ENCODE measurements at regions not wholly inside any gene's neighbourhood (a gene's known extent, or its start where the extent isn't known, plus 50 kb on each side); places are given as distances from the start of the nearest gene placed in this dataset.

- Histone ChIP-seq H3K27me3 (ENCODE audit: control insufficient read depth in 3 of 3, insufficient read depth in 3 of 3, low read length in 2 of 3) (no peaks in the 10 kb centered on the region), H3K4me3 (no peak overlapping the region), H3K36me3 (ENCODE audit: control insufficient read depth in 4 of 4, insufficient read depth in 4 of 4, low read length in 4 of 4) (no peaks in the 10 kb centered on the region), H3K9me3 (ENCODE audit: control insufficient read depth in 4 of 4, insufficient read depth in 3 of 4, low read length in 3 of 4) (no peaks in the 10 kb centered on the region), H3K9ac (ENCODE audit: insufficient read depth in 1 of 2, low read length in 2 of 2) (no peak overlapping the region), H3K27ac (ENCODE audit: low read depth in 1 of 2, low read length in 1 of 2) (no peak overlapping the region), H3K4me1 (ENCODE audit: control insufficient read depth in 5 of 5, insufficient read depth in 5 of 5, low read length in 5 of 5) (no peaks in the 10 kb centered on the region)
- ATAC-seq (ENCODE audit: insufficient read depth, low FRiP score) (no peak), DNase-seq (no peak)
- WGBS, 2 donors, result 60 to 66% methylated on average over 3 of the region's 3 CpGs
- no peak for TF ChIP-seq CTCF (IDR thresholded peaks at IDR 0.05; ENCODE audit: control extremely low read depth, extremely low read depth)
Observed at GRCh38 chr11:29211202-29211601, 805.6 kb downstream of the KCNA4 start.

- DNase-seq (no peak), ATAC-seq (ENCODE audit: insufficient read depth, low FRiP score) (no peak)
- Histone ChIP-seq H3K9ac (ENCODE audit: insufficient read depth in 1 of 2, low read length in 2 of 2) (no peak overlapping the region), H3K4me1 (ENCODE audit: control insufficient read depth in 5 of 5, insufficient read depth in 5 of 5, low read length in 5 of 5) (no peaks in the 10 kb centered on the region), H3K27ac (ENCODE audit: low read depth in 1 of 2, low read length in 1 of 2) (no peak overlapping the region), H3K36me3 (ENCODE audit: control insufficient read depth in 4 of 4, insufficient read depth in 4 of 4, low read length in 4 of 4) (no peaks in the 10 kb centered on the region), H3K27me3 (ENCODE audit: control insufficient read depth in 3 of 3, insufficient read depth in 3 of 3, low read length in 2 of 3) (no peaks in the 10 kb centered on the region), H3K9me3 (ENCODE audit: control insufficient read depth in 4 of 4, insufficient read depth in 3 of 4, low read length in 3 of 4) (no peaks in the 10 kb centered on the region), H3K4me3 (no peak overlapping the region)
- 82 to 83% methylated on average over 2 of the region's 2 CpGs for WGBS, 2 donors
- no peak for TF ChIP-seq CTCF (IDR thresholded peaks at IDR 0.05; ENCODE audit: control extremely low read depth, extremely low read depth)
Observed at GRCh38 chr11:29210426-29210825, 806.4 kb downstream of the KCNA4 start.

GRCh38 chr11:29208117-29208516, 808.7 kb downstream of the KCNA4 start:
- Histone ChIP-seq H3K4me3 (no peak overlapping the region), H3K9me3 (ENCODE audit: control insufficient read depth in 4 of 4, insufficient read depth in 3 of 4, low read length in 3 of 4) (no peaks in the 10 kb centered on the region), H3K9ac (ENCODE audit: insufficient read depth in 1 of 2, low read length in 2 of 2) (no peak overlapping the region), H3K27ac (ENCODE audit: low read depth in 1 of 2, low read length in 1 of 2) (no peak overlapping the region), H3K36me3 (ENCODE audit: control insufficient read depth in 4 of 4, insufficient read depth in 4 of 4, low read length in 4 of 4) (no peaks in the 10 kb centered on the region), H3K27me3 (ENCODE audit: control insufficient read depth in 3 of 3, insufficient read depth in 3 of 3, low read length in 2 of 3) (no peaks in the 10 kb centered on the region), H3K4me1 (ENCODE audit: control insufficient read depth in 5 of 5, insufficient read depth in 5 of 5, low read length in 5 of 5) (no peaks in the 10 kb centered on the region)
- DNase-seq, result no peak
- ATAC-seq (ENCODE audit: insufficient read depth, low FRiP score), result no peak
- TF ChIP-seq CTCF (IDR thresholded peaks at IDR 0.05; ENCODE audit: control extremely low read depth, extremely low read depth), result no peak
- WGBS, 2 donors, result 46 to 55% methylated on average over 2 of the region's 2 CpGs

- Histone ChIP-seq H3K9me3 (ENCODE audit: control insufficient read depth in 4 of 4, insufficient read depth in 3 of 4, low read length in 3 of 4) (no peaks in the 10 kb centered on the region), H3K9ac (ENCODE audit: insufficient read depth in 1 of 2, low read length in 2 of 2) (no peak overlapping the region), H3K4me3 (no peak overlapping the region), H3K27me3 (ENCODE audit: control insufficient read depth in 3 of 3, insufficient read depth in 3 of 3, low read length in 2 of 3) (no peaks in the 10 kb centered on the region), H3K36me3 (ENCODE audit: control insufficient read depth in 4 of 4, insufficient read depth in 4 of 4, low read length in 4 of 4) (no peaks in the 10 kb centered on the region), H3K27ac (ENCODE audit: low read depth in 1 of 2, low read length in 1 of 2) (no peak overlapping the region), H3K4me1 (ENCODE audit: control insufficient read depth in 5 of 5, insufficient read depth in 5 of 5, low read length in 5 of 5) (no peaks in the 10 kb centered on the region)
- TF ChIP-seq CTCF (IDR thresholded peaks at IDR 0.05; ENCODE audit: control extremely low read depth, extremely low read depth), result no peak
- ATAC-seq (ENCODE audit: insufficient read depth, low FRiP score), result no peak
- 69 to 76% methylated on average over 11 of the region's 11 CpGs for WGBS, 2 donors
- DNase-seq, result no peak
Observed at GRCh38 chr11:29200791-29201562, 815.9 kb downstream of the KCNA4 start.

All from lung (tissue), 11 donors.